Mesenteric fat pad (tissue), 1 donor: ENCODE measurements at regions not wholly inside any gene's neighbourhood (a gene's known extent, or its start where the extent isn't known, plus 50 kb on each side); places are given as distances from the start of the nearest gene placed in this dataset.

Experiments
- DNase-seq: peaks from one replicate; pipeline ENCODE4 v3.0.0-alpha.2; 2020; ENCODE audit warnings: low spot score
- donor health status: DM: yes; HTN: yes; CAD: no.

- DNase-seq = no peak
Measured at GRCh38 chr20:56994006-56994405, 272.4 kb downstream of the BMP7 start.

GRCh38 chr20:56995149-56995548, 271.3 kb downstream of the BMP7 start:
- DNase-seq = no peak

DNA sequence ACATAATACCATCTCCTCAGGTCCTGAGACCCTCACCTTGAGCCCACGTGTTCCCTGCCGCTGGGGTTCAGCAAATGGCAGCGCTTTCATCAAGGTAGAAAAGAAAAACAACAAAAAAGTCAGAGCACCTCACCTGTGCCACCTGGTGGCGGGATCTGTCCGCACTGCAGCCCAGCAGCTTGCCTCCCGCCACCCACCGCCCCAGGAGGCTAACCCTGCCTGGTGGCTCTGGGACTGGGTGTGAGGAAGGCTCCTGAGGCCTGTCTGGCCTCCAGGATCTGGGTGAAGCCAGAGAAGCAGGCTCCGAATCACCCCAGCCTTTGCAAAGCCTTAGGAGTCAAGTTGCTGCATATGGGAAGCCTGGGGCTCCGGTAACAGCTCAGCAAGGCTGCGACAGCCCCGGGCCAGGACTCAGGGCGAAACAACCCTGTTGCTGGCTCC, 270.8 kb downstream of the BMP7 start:
- no peak for DNase-seq

GRCh38 chr20:56996533-56996932, 269.9 kb downstream of the BMP7 start:
- DNase-seq = no peak

DNA sequence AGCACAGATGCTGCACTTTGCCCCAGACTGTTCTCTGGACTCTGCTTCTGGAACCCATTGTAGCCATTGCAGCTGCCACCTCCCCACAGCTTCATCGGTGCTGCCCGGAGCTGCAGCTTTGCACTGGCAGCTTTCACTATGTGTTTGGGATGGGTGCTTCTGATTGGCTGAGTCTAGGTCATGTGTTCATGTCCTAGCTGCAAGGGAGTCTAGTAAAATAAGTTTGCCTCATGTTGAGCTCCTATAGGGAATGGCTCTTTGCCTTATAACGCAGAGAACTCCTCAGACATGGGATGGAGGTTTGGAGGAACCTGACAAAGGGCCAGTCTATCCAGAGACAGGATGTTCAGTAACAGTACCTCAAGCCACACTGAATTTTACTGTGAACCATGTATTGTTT, 268.0 kb downstream of the BMP7 start:
- no peak for DNase-seq

DNA sequence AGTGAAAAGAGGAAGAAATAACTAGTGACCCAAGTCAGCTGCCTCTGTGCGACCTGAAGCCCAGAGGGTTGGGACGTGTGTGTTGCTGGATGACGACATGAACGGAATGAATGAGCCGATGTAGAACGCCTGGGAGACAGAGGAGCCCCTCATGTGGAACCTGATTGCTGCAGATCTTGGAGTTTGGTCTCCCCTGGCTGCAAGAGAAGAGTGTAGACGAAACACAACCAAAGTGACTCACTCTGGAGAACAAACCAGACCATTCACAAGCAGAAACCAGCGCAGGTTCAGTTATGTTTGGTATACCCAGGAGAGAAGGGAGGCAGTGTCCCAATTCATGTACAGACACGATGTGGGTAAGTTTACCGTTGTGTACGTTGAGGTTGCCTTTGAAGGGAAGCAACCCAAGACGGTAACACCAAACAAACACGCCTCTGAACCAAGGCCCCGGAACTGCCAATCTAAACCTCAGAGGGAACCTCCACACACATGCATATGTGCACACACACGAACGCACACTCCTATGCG, 265.9 kb downstream of the BMP7 start:
- DNase-seq = no peak

- DNase-seq = no peak
Measured at GRCh38 chr20:57001126-57001767, 265.2 kb downstream of the BMP7 start.

DNA sequence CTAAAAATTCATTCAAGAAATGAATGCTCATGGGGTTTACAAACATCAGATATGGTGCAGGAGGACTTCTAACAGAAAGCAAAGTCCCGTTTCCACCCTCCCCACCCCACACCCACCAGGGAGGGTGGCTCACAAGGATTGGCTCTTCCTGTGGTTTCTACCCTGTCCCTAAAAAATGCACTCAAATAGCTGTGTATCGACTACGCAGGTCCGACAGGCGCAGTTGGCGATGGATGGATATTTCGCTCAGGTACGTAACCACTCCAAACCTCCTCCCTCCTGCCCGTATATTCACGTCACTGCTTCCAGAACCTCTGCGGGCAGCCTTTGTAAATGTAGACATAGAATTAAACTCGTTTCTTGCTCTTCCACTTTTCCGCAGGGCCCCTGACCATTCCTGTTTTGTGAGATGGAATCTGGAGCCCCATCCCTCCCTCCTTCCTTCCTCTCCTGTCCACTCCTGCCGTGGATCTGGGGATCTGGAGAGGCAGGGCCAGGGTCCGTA, 264.3 kb downstream of the BMP7 start:
- no peak for DNase-seq

DNA sequence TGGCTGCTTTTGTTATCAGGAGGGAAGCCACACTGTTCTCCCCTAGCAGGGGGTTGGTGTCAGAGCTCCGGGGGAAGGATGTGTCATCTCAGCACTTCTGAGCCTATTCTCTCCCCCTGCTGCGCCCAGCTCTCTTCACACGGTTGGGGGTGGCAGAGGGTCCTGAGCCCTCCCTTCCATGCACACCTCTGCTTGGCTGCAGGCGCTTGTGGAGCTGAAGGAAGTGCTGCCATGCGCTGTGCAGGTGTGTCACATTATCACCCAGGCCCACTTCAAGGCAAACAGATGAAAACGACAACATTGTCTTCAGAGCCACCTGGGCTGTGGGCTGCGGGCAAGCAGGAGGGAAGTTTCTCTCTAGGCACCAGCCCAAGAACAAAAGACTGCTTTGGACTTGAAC, 263.4 kb downstream of the BMP7 start:
- no peak for DNase-seq

GRCh38 chr20:57004416-57004815, 262.0 kb downstream of the BMP7 start:
- no peak for DNase-seq

- no peak for DNase-seq
Measured at GRCh38 chr20:57004951-57005933, 261.2 kb downstream of the BMP7 start.

GRCh38 chr20:57006411-57007170, 259.9 kb downstream of the BMP7 start:
- no peak for DNase-seq

- DNase-seq = no peak
Measured at GRCh38 chr20:57007171-57007540, 259.3 kb downstream of the BMP7 start.

DNA sequence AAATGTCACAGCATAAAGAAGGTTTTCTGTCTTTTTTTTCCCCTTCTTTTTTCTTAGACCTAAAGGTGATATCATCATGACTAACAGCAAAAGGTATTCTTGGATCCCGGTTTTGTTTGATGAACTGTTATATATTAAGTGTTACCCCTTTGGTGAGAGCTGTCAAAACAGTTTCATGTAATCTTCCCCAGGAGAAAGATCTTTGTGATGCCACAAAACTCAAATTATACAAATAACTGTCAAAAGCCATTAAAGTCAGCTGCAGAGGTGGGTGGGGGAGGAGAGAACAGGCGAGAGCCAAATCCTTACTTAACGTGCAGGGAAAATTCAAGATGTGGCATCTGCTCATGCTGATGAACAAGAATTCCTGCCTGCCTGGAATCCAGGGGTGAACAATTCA, 258.2 kb downstream of the BMP7 start:
- no peak for DNase-seq

GRCh38 chr20:57009355-57009754, 257.1 kb downstream of the BMP7 start:
- no peak for DNase-seq

- no peak for DNase-seq
Measured at GRCh38 chr20:57009775-57010174, 256.7 kb downstream of the BMP7 start.

GRCh38 chr20:57012691-57013090, 253.8 kb downstream of the BMP7 start:
- DNase-seq = no peak

GRCh38 chr20:57013217-57013616, 253.2 kb downstream of the BMP7 start:
- no peak for DNase-seq

DNA sequence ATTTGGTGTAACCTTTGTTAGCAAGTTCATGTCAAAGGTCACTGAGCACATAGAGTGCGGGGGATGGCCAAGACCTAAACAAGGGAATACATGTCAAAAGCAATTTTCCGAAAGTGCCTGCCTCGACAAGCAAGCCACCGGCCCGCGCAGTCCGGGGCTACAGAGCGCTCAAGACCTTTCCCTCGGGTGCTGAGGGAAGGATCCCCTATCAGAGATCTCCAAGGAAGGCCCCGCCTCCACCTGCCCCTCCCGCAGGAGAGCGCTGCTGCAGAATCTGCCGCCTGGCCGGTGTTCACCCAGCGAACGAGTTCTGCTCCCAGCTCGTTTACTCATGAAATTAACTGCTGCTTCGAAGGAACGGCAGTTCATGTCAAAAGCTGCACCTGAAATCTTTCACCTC, 252.7 kb downstream of the BMP7 start:
- DNase-seq = no peak

DNA sequence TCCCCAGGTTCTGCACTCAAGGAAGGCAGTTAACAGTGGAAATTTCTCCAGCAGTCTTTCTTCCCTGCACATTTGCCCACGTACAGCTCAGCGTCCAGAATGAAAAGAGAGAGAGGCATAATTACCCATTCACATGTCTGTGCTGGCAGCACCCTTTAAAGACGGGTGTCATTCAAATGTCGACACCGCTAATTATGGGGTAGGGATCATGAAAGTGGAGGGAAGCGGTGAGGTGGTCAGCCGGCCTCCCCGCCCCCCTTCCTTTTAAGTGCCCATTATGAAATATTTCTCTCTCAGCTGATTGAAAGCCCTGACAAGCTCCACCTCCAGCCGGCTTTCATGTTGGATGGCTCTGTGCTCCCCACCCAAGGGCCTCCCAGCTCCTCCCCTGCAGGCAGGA, 246.1 kb downstream of the BMP7 start:
- no peak for DNase-seq

- no peak for DNase-seq
Measured at GRCh38 chr20:57022306-57022705, 244.1 kb downstream of the BMP7 start.
